K562 (cell line): ENCODE measurements at regions not wholly inside any gene's neighbourhood (a gene's known extent, or its start where the extent isn't known, plus 50 kb on each side); places are given as distances from the start of the nearest gene placed in this dataset.

ENCODE experiments used
- POLR2A ChIP-seq: fragments of 450-650 bp; conservative IDR thresholded peaks from 2 replicates; pipeline ENCODE4 v1.6.1; 2016
- TRIM24 ChIP-seq, 2 experiments: fragments of 450-650 bp; IDR thresholded peaks; 2 replicates each; pipeline ENCODE4 v1.6.1; 2016
- ZNF717 ChIP-seq: fragments of 250-450 bp; sonication (Bioruptor Pico); IDR thresholded peaks from 2 replicates; pipeline ENCODE4 v1.5.0; 2021
- ZNF780A ChIP-seq: fragments of 250-450 bp; sonication (Bioruptor Pico); IDR thresholded peaks from 2 replicates; pipeline ENCODE4 v1.5.0; 2021; ENCODE audit warnings: mild to moderate bottlenecking
- TF ChIP-seq, protein P1 (sequence below), 3 experiments: fragments of 200-800 bp in 1 of 3; fragments of 250-450 bp in 1 of 3; fragments of 450-650 bp in 1 of 3; sonication (Bioruptor Pico) in 1 of 3; sonication (Bioruptor generic) in 1 of 3; formaldehyde crosslinking in 1 of 3; IDR thresholded peaks; 2 replicates each; pipeline versions ENCODE4 v1.6.1 to v1.8.0; 2016 to 2022; ENCODE audit warnings: mild to moderate bottlenecking in 2 of 3, missing genetic modification characterization in 2 of 3, missing compliant biosample characterization in 1 of 3, moderate library complexity in 1 of 3
- TF ChIP-seq, protein P2 (sequence below), 2 experiments: IDR thresholded peaks; 2 replicates each; pipeline ENCODE4 v1.6.1; 2011; ENCODE audit warnings: borderline replicate concordance in 1 of 2, control low read depth in 1 of 2, low read depth in 1 of 2, low read length in 1 of 2, mild to moderate bottlenecking in 1 of 2, mixed read lengths in 1 of 2, moderate library complexity in 1 of 2; ENCODE audit not compliant: insufficient read depth in 1 of 2, insufficient read length in 1 of 2, poor library complexity in 1 of 2, severe bottlenecking in 1 of 2; ENCODE audit errors: extremely low read depth in 1 of 2
- TF ChIP-seq, protein P3 (sequence below): sonication (generic); formaldehyde crosslinking; IDR thresholded peaks from 2 replicates; pipeline ENCODE4 v1.8.0; 2023; ENCODE audit warnings: mild to moderate bottlenecking, missing genetic modification reagents
- TF ChIP-seq, protein P4 (sequence below): sonication (generic); formaldehyde crosslinking; IDR thresholded peaks from 2 replicates; pipeline ENCODE4 v1.9.0; 2022; ENCODE audit warnings: mild to moderate bottlenecking, missing genetic modification reagents
- TF ChIP-seq, protein P5 (sequence below), 2 experiments: IDR thresholded peaks; 2 replicates each; pipeline ENCODE4 v1.6.1; 2012; ENCODE audit warnings: improper control_type of control experiment in 2 of 2, low read depth in 2 of 2, low read length in 2 of 2, borderline replicate concordance in 1 of 2

DNA sequence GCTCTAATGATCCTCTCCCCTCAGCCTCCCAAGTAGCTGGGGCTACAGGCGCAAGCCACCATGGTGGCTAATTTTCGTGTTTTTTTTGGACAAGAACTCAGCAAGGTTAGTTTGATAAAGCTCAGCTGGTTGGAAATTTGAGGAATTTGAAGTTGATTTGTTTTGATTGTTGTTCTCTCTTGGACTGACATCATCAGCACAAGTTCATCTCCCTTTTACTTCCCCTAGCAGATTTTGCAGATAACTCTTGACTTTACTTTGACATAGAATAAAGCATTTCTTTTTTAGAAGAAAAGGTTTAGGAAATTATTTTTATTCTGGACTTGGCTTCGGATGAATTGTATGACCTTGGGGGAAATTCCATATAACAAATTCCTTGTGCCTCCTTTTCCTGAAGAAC lies 74.9 kb upstream of the DLX2 start:
- TF ChIP-seq ZNF717 (CRISPR knock-in tag) = no peak
- TF ChIP-seq, protein P1, sequence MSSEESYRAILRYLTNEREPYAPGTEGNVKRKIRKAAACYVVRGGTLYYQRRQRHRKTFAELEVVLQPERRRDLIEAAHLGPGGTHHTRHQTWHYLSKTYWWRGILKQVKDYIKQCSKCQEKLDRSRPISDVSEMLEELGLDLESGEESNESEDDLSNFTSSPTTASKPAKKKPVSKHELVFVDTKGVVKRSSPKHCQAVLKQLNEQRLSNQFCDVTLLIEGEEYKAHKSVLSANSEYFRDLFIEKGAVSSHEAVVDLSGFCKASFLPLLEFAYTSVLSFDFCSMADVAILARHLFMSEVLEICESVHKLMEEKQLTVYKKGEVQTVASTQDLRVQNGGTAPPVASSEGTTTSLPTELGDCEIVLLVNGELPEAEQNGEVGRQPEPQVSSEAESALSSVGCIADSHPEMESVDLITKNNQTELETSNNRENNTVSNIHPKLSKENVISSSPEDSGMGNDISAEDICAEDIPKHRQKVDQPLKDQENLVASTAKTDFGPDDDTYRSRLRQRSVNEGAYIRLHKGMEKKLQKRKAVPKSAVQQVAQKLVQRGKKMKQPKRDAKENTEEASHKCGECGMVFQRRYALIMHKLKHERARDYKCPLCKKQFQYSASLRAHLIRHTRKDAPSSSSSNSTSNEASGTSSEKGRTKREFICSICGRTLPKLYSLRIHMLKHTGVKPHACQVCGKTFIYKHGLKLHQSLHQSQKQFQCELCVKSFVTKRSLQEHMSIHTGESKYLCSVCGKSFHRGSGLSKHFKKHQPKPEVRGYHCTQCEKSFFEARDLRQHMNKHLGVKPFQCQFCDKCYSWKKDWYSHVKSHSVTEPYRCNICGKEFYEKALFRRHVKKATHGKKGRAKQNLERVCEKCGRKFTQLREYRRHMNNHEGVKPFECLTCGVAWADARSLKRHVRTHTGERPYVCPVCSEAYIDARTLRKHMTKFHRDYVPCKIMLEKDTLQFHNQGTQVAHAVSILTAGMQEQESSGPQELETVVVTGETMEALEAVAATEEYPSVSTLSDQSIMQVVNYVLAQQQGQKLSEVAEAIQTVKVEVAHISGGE (CRISPR knock-in tag; IDR thresholded peaks at IDR 0.05) = no peak
- no peak for TF ChIP-seq POLR2A
- TF ChIP-seq, protein P2, sequence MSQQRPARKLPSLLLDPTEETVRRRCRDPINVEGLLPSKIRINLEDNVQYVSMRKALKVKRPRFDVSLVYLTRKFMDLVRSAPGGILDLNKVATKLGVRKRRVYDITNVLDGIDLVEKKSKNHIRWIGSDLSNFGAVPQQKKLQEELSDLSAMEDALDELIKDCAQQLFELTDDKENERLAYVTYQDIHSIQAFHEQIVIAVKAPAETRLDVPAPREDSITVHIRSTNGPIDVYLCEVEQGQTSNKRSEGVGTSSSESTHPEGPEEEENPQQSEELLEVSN (IDR thresholded peaks at IDR 0.05; ENCODE audit: borderline replicate concordance in 1 of 2, extremely low read depth in 1 of 2, insufficient read depth in 1 of 2, insufficient read length in 1 of 2, low read depth in 1 of 2, low read length in 1 of 2, poor library complexity in 1 of 2, severe bottlenecking in 1 of 2) = no peak
- TF ChIP-seq TRIM24 (IDR thresholded peaks at IDR 0.05) = no peak
- no peak for TF ChIP-seq ZNF780A (CRISPR knock-in tag)
- TF ChIP-seq, protein P3, sequence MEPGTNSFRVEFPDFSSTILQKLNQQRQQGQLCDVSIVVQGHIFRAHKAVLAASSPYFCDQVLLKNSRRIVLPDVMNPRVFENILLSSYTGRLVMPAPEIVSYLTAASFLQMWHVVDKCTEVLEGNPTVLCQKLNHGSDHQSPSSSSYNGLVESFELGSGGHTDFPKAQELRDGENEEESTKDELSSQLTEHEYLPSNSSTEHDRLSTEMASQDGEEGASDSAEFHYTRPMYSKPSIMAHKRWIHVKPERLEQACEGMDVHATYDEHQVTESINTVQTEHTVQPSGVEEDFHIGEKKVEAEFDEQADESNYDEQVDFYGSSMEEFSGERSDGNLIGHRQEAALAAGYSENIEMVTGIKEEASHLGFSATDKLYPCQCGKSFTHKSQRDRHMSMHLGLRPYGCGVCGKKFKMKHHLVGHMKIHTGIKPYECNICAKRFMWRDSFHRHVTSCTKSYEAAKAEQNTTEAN = no peak
- TF ChIP-seq, protein P4, sequence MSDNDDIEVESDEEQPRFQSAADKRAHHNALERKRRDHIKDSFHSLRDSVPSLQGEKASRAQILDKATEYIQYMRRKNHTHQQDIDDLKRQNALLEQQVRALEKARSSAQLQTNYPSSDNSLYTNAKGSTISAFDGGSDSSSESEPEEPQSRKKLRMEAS (CRISPR knock-in tag) = no peak
- TF ChIP-seq, protein P5, sequence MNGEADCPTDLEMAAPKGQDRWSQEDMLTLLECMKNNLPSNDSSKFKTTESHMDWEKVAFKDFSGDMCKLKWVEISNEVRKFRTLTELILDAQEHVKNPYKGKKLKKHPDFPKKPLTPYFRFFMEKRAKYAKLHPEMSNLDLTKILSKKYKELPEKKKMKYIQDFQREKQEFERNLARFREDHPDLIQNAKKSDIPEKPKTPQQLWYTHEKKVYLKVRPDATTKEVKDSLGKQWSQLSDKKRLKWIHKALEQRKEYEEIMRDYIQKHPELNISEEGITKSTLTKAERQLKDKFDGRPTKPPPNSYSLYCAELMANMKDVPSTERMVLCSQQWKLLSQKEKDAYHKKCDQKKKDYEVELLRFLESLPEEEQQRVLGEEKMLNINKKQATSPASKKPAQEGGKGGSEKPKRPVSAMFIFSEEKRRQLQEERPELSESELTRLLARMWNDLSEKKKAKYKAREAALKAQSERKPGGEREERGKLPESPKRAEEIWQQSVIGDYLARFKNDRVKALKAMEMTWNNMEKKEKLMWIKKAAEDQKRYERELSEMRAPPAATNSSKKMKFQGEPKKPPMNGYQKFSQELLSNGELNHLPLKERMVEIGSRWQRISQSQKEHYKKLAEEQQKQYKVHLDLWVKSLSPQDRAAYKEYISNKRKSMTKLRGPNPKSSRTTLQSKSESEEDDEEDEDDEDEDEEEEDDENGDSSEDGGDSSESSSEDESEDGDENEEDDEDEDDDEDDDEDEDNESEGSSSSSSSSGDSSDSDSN (IDR thresholded peaks at IDR 0.05; ENCODE audit: borderline replicate concordance in 1 of 2, low read depth in 2 of 2, low read length in 2 of 2) = no peak
